ENCODE measurements at regions not wholly inside any gene's neighbourhood (a gene's known extent, or its start where the extent isn't known, plus 50 kb on each side); places are given as distances from the start of the nearest gene placed in this dataset.

GRCh38 chr18:77984833-77985232 lies 735.2 kb downstream of the GALR1 start:
- DNase-seq (ENCODE audit: low read depth in 3 of 3), result no peak

- DNase-seq (ENCODE audit: low read depth in 3 of 3), result no peak
Measured at GRCh38 chr18:77985526-77986281, 736.1 kb downstream of the GALR1 start.

- no peak for DNase-seq (ENCODE audit: low read depth in 3 of 3)
Measured at GRCh38 chr18:77990131-77990530, 740.5 kb downstream of the GALR1 start.

GRCh38 chr18:77990901-77991300 lies 741.3 kb downstream of the GALR1 start:
- DNase-seq (ENCODE audit: low read depth in 3 of 3), result no peak

GRCh38 chr18:77992057-77992456 lies 742.4 kb downstream of the GALR1 start:
- no peak for DNase-seq (ENCODE audit: low read depth in 3 of 3)

GRCh38 chr18:77993188-77993981 lies 743.7 kb downstream of the GALR1 start:
- DNase-seq (ENCODE audit: low read depth in 3 of 3), result no peak

- no peak for DNase-seq (ENCODE audit: low read depth in 3 of 3)
Measured at GRCh38 chr18:77995593-77995992, 745.9 kb downstream of the GALR1 start.

GRCh38 chr18:77996737-77997136 lies 747.1 kb downstream of the GALR1 start:
- no peak for DNase-seq (ENCODE audit: low read depth in 3 of 3)

- no peak for DNase-seq (ENCODE audit: low read depth in 3 of 3)
Measured at GRCh38 chr18:78001811-78002210, 752.2 kb downstream of the GALR1 start.

GRCh38 chr18:78006006-78006773 lies 756.5 kb downstream of the GALR1 start:
- DNase-seq (ENCODE audit: low read depth in 3 of 3), result no peak

- no peak for DNase-seq (ENCODE audit: low read depth in 3 of 3)
Measured at GRCh38 chr18:78006774-78007260, 757.2 kb downstream of the GALR1 start.

GRCh38 chr18:78010363-78010762 lies 760.7 kb downstream of the GALR1 start:
- DNase-seq (ENCODE audit: low read depth in 3 of 3), result no peak

GRCh38 chr18:78017869-78018268 lies 768.2 kb downstream of the GALR1 start:
- DNase-seq (ENCODE audit: low read depth in 3 of 3), result no peak

- DNase-seq (ENCODE audit: low read depth in 3 of 3), result no peak
Measured at GRCh38 chr18:78021196-78021595, 771.5 kb downstream of the GALR1 start.

GRCh38 chr18:78031589-78031988 lies 781.9 kb downstream of the GALR1 start:
- no peak for DNase-seq (ENCODE audit: low read depth in 3 of 3)

GRCh38 chr18:78031991-78032390 lies 782.3 kb downstream of the GALR1 start:
- no peak for DNase-seq (ENCODE audit: low read depth in 3 of 3)

- DNase-seq (ENCODE audit: low read depth in 3 of 3), result no peak
Measured at GRCh38 chr18:78032574-78032973, 782.9 kb downstream of the GALR1 start.

GRCh38 chr18:78034755-78035154 lies 785.1 kb downstream of the GALR1 start:
- DNase-seq (ENCODE audit: low read depth in 3 of 3), result no peak

- no peak for DNase-seq (ENCODE audit: low read depth in 3 of 3)
Measured at GRCh38 chr18:78041218-78041617, 791.6 kb downstream of the GALR1 start.

GRCh38 chr18:78046631-78047030 lies 797.0 kb downstream of the GALR1 start:
- DNase-seq (ENCODE audit: low read depth in 3 of 3), result no peak

GRCh38 chr18:78049281-78049680 lies 799.6 kb downstream of the GALR1 start:
- no peak for DNase-seq (ENCODE audit: low read depth in 3 of 3)

GRCh38 chr18:78054801-78055200 lies 805.2 kb downstream of the GALR1 start:
- DNase-seq (ENCODE audit: low read depth in 3 of 3), result no peak
